ENCODE measurements at regions not wholly inside any gene's neighbourhood (a gene's known extent, or its start where the extent isn't known, plus 50 kb on each side); places are given as distances from the start of the nearest gene placed in this dataset.

- TF ChIP-seq CTCF (IDR thresholded peaks at IDR 0.05) = no peak
- TF ChIP-seq POLR2A (IDR thresholded peaks at IDR 0.05) = no peak
Measured at GRCh38 chr13:105894697-105895096, 640.8 kb downstream of the EFNB2 start.

Measured in right lobe of liver (tissue), 4 donors.